Endothelial cell of umbilical vein (primary cell): ENCODE measurements at regions not wholly inside any gene's neighbourhood (a gene's known extent, or its start where the extent isn't known, plus 50 kb on each side); places are given as distances from the start of the nearest gene placed in this dataset.

ENCODE experiments used
- EZH2 ChIP-seq: IDR thresholded peaks from 2 replicates; pipeline ENCODE4 v1.6.1; 2012; ENCODE audit warnings: borderline replicate concordance, low read depth, mild to moderate bottlenecking, moderate library complexity, low read length, inconsistent platforms; ENCODE audit not compliant: severe bottlenecking
- JUN ChIP-seq: IDR thresholded peaks from 2 replicates; pipeline ENCODE4 v1.6.1; 2011; ENCODE audit warnings: borderline replicate concordance, low read depth; ENCODE audit not compliant: insufficient read length, insufficient read depth
- MAX ChIP-seq: IDR thresholded peaks from 2 replicates; pipeline ENCODE4 v1.6.1; 2011; ENCODE audit not compliant: insufficient read depth, insufficient read length
- POLR2A ChIP-seq: IDR thresholded peaks from 2 replicates; pipeline ENCODE4 v1.6.1; 2012; ENCODE audit warnings: low read depth, mild to moderate bottlenecking, control low read depth, low read length
- POLR2AphosphoS5 ChIP-seq: IDR thresholded peaks from 2 replicates; pipeline ENCODE4 v1.6.1; 2012; ENCODE audit warnings: low read depth, mild to moderate bottlenecking, control low read depth, low read length, moderate library complexity; ENCODE audit not compliant: insufficient read depth
- TF ChIP-seq, protein P1 (sequence below), 2 donors: IDR thresholded peaks; 1 replicate in 1 of 2; 2 replicates in 1 of 2; pipeline ENCODE4 v1.5.1; 2011; ENCODE audit warnings: low read length in 2 of 2, mild to moderate bottlenecking in 2 of 2, moderate library complexity in 2 of 2, control low read depth in 1 of 2, inconsistent platforms in 1 of 2, low read depth in 1 of 2; ENCODE audit not compliant: insufficient read depth in 1 of 2; ENCODE audit errors: extremely low read depth in 1 of 2

GRCh38 chr7:68461430-68461829 is 1136.8 kb upstream of the AUTS2 start:
- TF ChIP-seq, protein P1, sequence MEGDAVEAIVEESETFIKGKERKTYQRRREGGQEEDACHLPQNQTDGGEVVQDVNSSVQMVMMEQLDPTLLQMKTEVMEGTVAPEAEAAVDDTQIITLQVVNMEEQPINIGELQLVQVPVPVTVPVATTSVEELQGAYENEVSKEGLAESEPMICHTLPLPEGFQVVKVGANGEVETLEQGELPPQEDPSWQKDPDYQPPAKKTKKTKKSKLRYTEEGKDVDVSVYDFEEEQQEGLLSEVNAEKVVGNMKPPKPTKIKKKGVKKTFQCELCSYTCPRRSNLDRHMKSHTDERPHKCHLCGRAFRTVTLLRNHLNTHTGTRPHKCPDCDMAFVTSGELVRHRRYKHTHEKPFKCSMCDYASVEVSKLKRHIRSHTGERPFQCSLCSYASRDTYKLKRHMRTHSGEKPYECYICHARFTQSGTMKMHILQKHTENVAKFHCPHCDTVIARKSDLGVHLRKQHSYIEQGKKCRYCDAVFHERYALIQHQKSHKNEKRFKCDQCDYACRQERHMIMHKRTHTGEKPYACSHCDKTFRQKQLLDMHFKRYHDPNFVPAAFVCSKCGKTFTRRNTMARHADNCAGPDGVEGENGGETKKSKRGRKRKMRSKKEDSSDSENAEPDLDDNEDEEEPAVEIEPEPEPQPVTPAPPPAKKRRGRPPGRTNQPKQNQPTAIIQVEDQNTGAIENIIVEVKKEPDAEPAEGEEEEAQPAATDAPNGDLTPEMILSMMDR (IDR thresholded peaks at IDR 0.05; ENCODE audit: extremely low read depth in 1 of 2, insufficient read depth in 1 of 2, low read depth in 1 of 2, low read length in 2 of 2): no peak
- no peak for TF ChIP-seq POLR2A
- no peak for TF ChIP-seq POLR2AphosphoS5
- no peak for TF ChIP-seq JUN
- TF ChIP-seq MAX: no peak
- no peak for TF ChIP-seq EZH2
